ENCODE measurements at regions not wholly inside any gene's neighbourhood (a gene's known extent, or its start where the extent isn't known, plus 50 kb on each side); places are given as distances from the start of the nearest gene placed in this dataset.

- TF ChIP-seq EZH2 (IDR thresholded peaks at IDR 0.05; ENCODE audit: insufficient read depth, poor library complexity, severe bottlenecking) (no peak), EZH2phosphoT487 (IDR thresholded peaks at IDR 0.05; ENCODE audit: insufficient read depth, low read depth) (no peak)
Measured at GRCh38 chr2:47243596-47244323, 67.4 kb upstream of the CALM2 start.
